ENCODE measurements at regions not wholly inside any gene's neighbourhood (a gene's known extent, or its start where the extent isn't known, plus 50 kb on each side); places are given as distances from the start of the nearest gene placed in this dataset.

DNA sequence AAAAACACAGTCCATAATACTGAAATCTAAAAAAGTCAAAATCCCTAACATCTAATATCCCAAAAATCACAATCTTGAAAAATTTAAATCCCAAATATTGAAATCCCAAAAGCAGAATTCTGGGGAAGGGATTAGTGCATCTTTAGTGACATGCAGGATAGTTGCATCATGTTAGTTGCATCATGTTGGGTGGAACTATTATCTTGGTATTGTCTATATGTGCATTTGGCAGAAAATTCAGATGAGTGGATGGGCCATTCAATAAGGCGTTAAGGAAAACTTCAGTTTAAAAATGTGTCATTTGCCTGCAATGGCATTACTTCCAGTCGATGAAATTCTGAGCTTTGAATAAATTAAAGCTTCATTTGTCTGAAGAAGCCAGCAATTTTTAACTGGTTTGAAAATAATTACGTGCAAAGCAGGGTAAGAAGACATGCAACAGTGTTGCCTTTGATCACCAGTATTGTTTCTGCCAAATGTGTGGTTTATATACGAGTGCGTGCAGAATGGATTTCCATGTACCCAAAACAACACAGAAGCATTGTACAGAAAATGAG is 221.4 kb upstream of the NFE2L3 start:
- no peak for DNase-seq

DNA sequence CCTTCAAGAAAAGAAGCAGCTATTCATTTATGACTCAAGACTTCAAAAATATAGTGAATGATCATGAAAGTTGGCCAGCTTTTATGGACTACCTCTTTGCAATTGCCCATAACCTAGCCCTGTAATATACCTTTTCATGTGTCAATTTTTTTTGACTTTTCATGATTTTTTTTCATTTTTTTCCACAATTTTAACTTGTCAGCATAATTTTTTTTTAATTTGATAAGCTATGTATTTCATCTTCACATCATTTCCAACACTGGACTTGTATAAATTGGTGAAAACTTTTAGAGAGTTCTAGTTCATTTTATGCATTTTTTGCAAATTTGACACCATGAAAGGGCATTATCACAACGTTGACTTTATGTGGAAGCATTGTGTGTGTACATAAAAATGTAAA is 220.8 kb upstream of the NFE2L3 start:
- DNase-seq: no peak

GRCh38 chr7:25933921-25934320 is 218.1 kb upstream of the NFE2L3 start:
- DNase-seq: no peak

GRCh38 chr7:25940086-25940906 is 211.7 kb upstream of the NFE2L3 start:
- peak; percentile 88 for DNase-seq

- DNase-seq: no peak
These were observed 207.1 kb upstream of the NFE2L3 start for GRCh38 chr7:25944777-25945515.

DNA sequence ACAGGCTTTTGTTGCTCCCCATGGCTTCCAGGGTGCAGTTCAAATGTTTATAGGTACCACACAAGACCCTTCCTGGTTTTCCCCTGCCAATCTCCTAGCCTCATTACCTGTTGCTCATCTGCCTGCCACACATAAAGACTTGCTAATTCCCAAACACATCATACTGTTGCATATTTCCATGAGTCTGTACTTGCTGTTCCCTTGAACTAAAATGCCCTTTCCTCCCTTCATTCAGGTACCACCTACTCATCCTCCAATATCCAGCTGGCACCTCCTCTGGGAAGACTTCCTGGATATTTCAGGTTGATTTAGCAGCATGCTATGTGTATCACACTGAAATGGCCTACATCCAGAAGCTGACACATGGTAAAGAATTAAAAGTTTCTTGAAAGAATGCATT is 206.4 kb upstream of the NFE2L3 start:
- no peak for DNase-seq

GRCh38 chr7:25946181-25946580 is 205.8 kb upstream of the NFE2L3 start:
- DNase-seq: no peak

GRCh38 chr7:25947669-25948516 is 204.1 kb upstream of the NFE2L3 start:
- DNase-seq: no peak

DNA sequence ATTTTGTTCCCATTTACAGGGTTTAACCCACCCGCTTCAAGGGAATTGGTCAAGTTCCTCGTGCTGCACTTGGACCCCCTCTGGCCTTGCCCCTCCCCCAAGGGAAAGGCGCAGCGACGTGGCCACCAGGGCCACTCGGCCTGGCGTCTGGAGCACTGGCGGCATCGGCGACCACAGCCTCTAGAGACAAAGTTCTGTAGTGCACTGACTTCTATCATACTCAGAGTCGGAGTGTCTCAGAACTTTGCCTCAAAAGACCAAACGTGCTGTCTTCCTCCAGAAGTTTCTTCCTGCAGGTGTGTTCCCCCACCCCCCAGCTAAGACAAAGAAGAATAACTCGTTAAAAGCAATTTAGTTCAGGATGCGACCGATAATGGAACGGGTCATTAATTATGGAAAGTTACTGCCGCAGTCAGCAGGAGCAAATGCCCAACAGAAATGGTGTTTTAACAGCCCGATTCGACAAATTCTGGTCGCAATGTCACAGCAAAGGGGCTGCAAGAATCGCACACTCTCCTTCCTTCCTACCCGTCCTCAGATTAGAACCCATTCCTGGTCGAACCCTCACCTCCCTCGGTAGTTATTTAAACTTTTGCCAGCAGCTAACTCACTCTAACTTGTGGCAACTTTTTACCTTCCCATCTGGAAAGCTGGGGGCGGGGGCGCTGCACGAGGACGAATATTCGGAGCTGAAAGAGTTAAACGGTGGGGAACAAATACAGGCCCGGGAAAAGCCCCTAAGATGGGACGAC is 202.1 kb upstream of the NFE2L3 start:
- peak; percentile 66 for DNase-seq

DNA sequence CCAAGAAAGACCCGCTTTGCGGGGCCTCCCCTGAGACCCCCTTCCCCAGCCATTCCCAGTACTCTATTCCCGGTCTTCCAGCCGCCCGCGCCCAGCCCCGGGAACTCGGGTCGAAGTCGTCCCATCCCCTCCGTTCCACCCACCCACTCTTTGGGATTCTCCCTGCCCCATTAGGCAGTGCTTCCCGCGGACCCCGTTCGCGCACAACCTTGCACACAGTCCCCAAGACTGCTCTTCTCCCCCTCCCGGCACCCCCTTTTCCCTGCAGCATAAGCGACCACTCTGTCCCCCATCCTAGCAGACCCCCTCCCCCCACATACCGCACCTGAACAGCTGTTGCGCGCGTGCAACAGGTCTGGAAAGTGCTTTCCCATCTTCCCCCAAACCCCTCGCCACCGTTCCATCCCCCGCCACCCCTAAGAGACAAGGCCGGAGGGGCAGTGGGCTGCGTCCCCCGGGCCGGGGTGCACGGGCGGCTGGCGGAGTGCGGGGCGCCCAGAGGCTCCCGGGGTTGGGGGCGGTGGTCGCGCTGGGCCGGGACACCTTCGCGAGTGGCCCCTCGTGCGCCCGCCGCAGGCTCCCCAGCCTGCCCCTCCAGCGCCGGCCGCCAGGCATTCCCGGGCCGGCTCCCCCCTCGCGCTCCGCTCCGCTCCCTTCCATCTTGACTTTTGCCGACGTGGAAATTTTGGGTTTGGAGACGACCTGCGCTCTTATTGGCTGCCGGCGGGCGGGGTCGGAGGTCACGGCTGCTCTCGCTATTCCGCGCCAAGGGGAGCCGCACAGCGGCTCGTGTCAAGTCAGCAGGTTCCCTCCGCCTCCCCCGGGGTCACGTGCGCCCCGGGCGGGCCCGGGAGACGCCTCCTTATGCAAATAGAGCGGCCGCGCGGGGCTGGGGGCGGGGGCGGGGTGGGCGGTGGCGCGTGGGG is 201.2 kb upstream of the NFE2L3 start:
- DNase-seq: peak; percentile 98

DNA sequence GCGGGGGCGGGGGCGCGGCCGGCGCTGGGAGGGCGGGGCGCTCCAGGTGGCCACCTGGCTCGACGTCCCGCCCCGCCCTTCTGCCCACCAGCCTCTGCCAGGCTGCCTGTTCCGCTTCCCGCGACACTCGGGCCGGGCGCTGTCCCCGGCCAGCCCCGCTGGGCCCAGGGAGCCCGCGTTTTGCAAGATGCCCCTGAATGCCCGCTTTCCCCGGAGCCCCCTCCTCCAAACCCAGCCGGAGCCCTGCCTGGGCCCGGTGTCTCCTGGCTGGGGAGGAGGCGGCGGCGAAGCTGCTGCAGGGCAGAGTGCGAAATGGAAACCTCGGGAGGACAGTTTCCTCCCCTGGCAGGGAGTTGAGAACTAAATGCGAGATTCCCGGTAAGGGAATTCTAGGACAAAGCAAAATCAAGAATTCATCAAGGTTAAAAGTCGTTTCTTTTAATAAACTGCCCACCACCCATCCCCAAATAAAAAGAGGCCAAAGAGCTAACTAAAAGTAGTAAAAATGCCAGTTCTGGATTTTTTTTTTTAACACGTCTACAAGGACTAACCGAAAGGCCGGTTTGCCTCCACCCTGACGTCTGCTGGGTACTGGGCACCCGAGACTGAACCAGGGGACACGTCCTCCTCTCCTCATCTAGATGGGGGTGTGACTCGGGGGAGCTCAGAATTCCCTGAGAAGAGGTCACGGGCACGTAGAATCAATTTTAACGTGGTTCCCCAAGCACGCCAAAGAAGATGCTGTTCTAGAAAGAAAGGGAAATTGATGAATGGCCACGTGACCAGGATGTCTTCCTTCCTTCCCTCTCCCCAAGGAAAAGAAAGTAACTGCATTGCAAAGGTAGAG is 200.4 kb upstream of the NFE2L3 start:
- peak; percentile 65 for DNase-seq

DNA sequence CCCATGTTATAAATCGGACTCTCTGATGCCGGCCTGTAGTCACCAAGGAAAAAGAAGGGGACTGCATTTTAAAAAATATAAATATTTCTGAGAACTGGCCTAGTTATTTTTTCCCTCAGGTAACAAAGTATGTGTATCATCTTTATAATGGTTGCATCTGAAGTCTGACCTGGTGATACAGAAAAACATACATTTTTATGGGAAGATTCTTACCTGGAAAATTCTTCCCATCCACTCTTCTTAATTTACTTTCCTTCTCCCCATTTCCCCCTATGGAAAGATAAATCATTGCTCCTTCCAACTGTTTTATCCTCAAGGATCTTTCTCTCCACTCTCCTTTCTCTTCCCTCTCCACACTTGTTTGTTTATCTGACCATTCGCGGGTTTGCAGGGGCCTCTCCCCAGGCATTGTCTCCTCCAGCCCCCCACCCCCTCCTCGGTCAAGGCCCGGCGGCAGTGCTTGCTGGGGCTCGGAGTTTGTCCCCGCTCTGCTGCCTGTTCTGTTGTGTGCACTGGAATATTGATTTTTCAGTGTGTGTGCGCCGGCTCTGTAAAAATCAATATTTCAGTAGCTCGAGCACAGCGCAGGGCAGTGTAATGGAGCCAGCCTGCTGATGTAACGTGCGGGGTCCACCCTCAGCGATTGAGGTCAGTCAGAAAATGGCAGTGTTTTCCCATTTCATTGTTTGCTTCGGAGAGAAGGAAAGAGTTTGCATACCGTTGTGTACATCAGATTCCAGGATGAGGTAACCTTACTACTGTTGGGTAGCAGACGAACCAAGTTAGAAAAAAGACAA is 199.5 kb upstream of the NFE2L3 start:
- DNase-seq: peak; percentile 99

- no peak for DNase-seq
These were observed 198.1 kb upstream of the NFE2L3 start for GRCh38 chr7:25953859-25954258.

DNA sequence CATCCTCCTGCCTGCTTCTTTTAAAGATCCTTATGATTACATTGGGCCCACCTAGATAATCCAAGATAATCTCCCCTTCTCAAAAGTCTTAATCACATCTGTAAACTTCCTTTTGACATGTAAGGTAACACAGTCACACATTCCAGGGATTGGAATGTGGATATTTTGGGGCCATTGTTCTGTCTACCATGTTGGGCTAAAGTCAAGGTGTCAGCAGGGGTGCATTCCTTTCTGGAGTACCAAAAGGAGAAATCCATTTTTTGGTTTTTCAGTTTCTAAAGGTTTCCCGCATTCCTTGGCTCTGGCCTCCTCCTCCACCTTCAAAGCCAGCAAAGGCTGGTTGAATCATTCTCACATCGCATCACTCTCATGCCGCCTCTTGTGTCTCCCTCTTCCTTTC is 197.6 kb upstream of the NFE2L3 start:
- DNase-seq: no peak

DNA sequence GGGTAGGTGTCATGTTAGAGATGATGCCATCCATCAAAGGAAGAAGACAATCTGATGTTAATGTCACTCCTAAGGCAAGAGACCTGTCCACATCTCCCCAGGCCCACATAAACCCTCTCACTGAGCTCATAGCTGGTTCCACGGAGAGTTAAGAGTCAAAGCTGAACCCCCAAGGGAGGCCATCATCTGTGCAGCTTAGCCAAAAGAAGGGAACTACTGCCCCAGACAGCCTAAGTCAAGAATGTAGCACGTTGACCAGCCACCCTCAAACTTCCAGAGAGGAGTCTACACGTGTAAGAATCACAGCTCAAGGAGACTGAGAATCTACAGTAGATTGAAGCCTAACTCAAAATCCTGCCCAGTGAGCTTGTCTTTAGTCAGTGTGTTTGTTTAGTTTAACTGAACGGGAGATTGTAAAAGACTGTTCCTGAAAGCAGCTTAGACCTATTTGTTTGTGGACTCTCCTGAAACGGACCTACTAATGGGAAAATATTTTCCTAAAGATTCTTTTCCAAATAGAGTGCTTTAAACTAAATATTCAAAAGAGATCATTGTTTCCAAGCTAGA is 192.7 kb upstream of the NFE2L3 start:
- no peak for DNase-seq

DNA sequence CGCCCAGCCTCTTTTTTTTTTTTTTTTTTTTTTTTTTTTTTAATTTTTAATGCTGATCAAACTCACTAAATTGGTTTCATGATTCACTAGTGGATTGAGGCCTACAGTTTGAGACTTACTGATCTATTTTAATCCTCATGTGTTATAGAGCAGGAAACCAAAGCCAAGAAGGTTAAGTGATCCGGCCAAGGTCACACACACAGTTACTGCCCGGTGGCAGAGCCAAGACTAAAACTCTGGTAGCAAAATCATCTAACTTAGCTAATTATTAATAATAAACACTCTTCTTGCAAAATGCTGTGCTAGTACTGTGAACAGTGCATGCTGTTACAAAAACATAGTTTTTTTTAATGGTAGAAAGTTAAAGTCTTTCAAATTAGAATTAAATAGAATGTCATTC is 188.3 kb upstream of the NFE2L3 start:
- no peak for DNase-seq

DNA sequence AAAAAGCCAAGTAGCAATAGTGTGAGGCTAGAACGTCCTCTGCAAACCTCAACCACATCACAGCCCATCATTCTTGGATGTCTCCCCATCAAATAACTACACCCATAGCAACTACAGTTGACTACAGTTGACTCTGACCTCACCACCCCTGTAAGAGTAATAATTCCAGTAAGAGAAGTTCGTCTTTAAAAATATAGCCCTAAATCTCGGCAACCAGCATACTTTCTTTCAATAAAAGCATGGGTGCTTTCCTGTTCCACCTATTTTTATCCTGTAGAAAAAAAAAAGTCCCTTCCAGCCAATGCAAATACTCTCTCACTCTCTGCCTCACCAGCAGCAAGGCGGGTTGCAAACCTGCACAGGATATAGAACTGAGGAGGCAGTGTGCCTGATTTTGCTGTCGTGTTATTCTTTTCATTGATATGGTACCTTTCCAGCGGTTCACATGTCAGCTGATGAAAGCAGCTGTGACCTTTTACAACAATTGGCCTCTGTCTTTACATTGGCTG is 187.5 kb upstream of the NFE2L3 start:
- DNase-seq: no peak

DNA sequence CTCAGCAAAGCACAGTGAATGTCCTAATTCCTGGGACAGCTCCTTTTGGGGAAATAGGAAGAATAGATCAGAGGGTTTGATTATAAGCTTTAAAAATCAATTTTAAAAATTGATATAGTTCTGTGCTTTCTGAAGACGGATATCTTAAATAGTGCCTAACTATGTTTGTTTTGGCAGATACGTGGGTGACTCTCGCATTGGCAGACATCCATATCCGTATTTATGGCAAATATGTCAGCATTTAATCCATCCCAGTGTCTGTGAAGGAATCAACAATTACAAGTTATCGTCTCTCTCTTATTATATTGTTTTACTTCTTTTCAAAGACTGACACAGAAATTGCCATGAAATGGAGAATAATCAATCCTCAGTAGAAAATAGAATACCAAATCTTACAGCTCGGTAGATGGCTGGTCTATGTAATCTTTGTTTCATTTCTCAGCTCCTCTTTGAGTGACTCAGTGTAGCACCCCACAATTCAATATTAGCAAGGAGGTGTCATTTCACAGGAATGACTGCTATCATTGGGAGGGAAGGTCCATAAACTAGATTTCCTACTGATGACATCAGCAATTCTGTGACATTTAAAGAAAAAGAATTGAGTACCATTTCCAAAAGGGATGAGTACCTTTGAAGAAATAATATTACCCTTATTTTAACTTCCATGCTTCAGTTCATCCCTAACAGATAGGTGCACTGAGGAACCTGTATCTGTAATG is 186.4 kb upstream of the NFE2L3 start:
- no peak for DNase-seq
